ELF-1 (cell line): ENCODE measurements at regions not wholly inside any gene's neighbourhood (a gene's known extent, or its start where the extent isn't known, plus 50 kb on each side); places are given as distances from the start of the nearest gene placed in this dataset.

ENCODE experiments used
- DNase-seq: peaks from one replicate; pipeline ENCODE4 v3.0.0-alpha.2; 2016; ENCODE audit warnings: low read depth, low spot score

DNA sequence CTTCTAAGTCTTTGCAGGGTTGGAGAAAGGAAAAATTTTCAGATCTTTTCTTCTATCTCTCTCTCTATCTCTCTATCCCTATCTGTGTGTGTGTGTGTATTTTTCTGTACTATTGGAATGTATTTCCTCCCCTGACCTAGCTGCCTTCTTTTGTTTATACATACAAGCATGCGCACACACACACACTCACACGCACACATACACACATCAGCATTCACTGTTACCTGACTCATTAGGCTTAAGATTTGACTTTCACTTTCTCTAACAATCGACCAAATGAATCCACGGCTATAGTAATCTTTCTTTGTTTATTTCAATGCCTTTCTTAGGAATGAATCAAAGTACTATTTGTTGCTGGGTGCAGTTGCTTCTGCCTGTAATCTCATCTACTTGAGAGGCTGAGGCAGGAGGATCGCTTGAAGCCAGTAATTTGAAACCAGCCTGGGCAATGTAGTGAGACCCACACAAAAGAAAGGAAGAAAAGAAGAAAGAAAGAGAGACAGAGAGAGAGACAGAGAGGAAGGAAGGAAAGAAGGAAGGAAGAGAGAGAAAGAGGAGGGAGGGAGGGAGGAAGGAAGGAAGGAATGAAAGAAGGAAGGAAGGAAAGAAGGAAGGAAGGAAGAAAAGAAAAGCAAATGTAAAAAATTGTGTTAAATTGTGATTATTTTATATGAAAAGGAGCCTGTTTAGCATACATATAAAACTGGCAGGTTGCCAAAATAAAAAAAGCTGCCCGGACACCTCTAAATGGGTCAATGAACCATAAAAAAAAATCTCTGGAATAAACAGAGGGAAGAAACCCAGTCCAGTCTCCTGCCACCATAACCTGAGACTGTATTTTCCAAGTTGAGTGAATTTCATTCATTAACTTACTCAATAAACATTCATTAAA lies 206.8 kb downstream of the ZNF326 start:
- DNase-seq = no peak

DNA sequence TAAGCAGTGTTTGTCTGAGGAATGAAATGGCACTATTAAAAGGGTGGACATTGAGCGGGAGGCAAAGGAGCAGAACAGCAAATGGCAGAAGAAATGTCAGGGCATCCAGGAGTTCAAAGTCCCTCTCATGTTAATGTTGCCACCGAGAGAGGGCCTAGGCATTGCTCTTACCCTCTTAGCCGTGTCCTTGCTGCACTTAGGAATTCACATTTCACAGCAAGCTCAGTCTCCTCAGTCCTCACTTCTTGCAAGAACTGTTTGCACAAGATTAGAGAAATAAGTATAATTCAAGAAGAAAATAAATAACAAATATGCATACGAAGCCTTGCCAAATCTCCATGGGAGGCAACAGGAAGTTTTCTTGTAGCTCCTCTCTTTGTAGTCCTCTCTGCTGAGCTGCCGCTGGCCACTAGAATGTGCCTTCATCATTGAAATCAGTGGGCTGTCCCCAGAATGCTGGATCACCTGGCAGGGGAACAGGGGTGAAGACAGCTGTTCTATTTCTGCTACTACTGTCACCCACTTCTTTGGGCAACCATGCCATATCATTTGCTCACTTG lies 205.8 kb downstream of the ZNF326 start:
- DNase-seq = no peak

DNA sequence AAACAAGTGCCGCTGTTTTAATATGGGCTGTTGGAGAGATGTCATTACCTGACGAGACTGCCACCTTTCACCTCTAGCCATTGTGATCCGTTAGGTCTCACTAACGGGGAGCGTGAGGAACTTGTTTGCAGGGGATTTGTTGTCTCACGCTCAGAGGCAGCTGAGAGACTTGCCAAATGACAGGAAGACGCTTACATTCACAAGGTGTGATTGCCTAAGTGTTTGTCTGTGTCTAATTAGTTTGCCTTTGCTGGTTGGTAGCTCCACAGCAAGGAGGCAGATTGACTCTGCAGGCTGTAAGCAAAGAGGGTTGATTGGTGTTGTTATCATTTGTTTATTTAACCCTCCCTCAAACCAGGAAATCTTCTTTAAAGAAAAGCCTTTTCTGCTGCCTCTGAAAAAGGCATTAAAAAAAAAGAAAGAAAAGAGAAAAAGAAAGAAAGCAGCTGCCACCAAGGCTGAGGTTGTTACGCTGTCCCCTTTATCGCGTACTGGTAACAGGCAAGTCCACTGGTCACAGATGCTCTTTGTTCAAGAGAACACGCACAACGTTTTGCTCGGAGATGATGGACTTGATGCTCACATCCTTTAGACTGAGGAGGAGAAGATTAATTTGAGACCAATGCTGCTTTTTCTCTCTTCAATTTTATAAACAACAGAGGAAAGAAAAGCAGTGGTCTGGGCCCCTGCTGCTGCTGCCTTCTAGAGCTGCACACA lies 203.9 kb downstream of the ZNF326 start:
- DNase-seq = peak; percentile 30

DNA sequence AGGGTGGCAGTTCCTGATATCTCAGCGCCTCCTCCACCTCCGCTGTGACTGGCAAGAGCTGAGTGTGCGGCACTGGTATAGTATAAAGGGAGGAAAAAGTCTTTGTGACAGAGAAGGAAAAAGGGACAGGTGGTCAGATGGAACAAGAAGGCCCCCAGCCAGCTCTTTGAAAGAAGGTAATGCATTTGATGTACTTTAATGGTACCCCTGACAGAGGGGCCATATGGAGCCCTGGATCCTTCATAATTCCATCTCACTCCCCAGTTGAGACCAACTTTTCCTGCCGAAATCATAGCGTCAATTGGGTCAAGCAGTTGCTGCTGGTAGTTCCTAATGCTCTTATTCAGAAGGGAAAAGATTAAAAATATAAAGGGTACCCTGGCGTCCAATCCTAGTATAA lies 198.2 kb downstream of the ZNF326 start:
- no peak for DNase-seq

DNA sequence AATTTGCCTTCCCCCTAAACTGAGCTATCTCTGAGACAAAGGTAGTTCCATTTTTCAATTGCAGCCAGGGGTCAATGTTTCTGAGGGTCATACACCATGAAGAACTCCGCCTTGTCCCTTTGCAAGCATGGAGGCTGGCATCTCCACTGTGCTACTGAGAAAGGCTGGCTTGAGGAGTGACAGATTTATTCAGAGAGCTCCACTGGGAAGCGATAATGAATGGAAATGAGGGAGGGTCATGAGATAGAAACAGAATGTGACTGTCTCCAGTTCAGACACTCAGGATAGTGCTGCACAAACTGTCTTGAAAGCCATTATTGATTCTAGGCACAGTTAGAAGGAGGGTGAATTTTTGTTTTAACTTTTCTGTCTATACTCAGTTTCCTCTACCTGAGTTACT lies 197.5 kb downstream of the ZNF326 start:
- DNase-seq = no peak

DNA sequence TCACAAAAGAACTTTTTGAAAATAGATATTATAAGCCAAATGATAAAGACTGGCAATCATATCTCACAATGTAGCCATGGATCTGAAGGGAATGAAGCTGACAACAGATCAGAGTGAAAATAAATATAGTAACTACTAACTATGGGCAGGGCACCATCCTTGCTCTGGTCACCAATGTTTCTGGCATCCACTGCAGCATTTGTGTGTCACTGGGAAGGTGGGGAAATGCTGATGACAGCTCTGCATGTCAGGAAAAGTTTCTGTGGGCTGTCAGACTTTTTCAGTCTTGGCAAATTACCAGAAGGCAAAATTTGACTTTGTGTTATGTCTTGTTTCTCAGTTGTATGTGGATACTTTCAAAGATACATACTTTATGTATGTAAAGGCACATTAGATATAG lies 195.6 kb downstream of the ZNF326 start:
- DNase-seq = no peak

DNA sequence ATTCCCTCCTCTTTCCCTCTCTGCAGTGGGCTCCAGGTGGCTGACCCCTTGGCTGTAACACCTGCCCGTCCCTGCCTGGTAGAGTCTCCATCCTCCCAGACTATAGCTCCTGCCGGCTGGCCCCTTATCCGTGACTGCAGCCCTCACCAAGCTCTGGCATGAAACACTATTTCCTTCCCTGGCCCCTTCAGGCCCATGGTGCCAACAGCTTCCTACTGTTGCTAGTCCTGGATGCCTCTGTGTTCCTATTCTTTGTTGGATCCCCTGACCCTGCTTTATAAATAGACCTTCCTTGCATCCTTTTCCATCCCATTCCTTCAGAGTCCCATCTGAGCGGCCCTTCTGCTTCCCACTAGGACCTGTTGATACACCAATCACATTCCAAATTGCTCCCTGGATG lies 195.0 kb downstream of the ZNF326 start:
- no peak for DNase-seq

DNA sequence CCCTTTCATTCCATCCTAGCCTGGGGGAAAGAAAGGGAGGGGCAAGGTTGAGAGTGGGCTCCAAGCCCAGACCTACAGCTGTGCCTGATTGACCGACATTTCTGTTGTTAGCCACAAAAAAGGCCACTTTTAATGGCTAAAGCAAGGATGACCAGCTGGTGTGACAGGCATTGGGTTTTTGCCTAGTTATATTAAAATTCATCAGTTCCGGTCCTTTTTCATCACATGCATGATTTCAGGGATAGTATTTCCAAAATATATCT lies 192.3 kb downstream of the ZNF326 start:
- DNase-seq = peak; percentile 68

DNA sequence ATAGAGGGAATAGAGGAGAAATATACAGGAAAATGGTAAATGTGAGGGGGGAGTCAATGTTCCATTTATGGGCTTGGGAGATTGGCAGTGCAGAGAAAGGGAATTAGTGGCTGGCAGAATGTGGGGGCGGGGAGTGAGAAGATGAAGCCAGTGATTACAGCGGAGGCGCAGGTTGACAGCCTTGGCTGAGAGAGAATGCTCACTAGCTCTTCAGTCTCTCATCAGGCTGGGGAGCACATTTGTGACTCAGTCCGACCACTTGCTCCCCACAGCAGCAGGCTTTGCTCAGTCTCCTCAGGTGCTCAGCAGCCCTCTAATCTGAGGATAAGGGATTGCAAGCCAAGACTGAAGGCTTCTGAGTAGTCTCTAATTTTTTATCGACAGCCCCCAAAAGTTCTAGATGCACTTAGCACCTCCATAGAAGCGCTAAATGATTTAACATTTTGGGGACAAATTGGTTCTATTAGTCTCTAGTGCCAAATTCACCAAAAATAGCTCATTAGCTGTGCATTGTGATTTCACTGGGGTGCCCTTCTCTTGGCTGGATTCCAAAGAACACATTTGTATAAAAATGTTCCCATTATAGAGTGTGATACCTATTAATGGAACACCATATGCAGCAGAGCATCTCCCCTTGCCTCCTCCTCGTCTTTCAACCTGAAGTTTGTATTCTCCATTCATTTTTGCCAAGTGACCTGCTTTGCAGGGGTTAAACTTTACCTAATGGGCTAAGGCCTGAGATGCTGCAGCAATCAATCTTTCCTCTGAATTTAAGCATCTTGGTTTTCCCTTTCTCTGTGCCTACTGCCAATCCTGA lies 191.8 kb downstream of the ZNF326 start:
- no peak for DNase-seq

DNA sequence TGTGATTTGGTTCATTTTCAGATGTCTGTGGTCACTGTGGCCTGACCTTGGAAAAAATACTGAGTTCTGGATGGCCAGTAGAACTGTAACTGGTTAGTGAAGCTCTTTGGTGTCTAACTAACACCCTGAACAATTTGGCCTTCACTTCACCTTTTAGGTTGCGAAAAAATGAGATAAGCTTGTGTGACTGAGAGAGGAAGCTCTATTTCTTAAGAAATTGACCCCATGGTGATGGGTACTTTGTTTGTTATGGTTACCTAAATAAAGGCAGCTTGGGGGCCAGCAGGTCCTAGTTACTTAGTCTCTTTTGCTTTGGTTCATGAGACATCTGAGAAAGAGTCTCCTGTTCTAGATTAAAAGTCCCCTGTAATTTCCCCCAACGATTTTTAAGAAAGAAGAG lies 181.6 kb downstream of the ZNF326 start:
- no peak for DNase-seq

DNA sequence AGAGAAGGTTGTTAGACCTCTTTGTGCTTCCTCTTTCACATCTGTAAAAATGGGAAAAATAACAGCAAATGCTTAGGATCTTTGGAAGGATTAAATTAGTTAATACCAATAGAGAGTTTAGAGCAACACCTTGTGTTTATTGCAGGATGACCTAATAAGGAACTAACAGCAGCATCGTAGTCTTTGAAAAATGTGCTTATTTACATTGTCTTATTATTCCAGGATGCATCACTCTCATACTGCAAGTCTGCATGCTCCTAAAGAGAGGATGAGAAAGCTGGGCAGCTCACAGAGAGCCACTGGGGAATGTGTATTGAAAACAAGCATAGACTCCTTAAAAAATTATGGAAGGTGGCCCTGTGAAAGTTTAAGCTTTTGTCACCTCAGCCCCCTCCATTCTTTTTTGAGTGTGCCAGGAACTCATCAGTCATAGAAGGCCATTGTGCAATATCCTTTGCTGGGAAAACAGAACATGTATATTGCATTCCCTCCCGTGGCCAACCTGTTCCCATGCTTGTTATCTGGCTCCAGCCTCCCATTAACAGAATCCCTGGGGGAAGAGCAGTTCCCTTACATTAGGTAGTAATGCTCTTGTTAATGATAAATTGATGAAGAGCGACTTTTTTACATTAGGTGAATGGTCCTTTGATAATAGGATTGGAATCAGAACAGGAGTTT lies 180.7 kb downstream of the ZNF326 start:
- DNase-seq = no peak

DNA sequence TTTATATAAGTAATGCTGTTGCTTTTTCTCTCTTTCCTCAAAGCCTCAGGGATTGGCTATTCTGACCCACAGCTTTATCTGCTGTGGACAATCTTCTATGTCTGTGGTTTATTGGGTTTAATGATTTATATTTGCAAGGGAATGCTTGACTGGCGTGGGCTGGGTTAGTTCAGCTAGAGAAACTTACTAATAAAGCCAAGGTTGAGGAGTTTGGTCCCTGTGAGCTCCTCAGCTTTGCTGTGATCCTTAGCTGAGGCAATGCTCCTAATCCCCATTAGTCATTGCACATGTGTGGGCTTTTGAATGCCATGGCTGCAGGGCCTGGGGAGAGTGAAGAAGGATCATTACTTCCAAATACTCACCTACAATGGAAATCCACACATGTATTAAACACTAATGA lies 179.3 kb downstream of the ZNF326 start:
- no peak for DNase-seq

DNA sequence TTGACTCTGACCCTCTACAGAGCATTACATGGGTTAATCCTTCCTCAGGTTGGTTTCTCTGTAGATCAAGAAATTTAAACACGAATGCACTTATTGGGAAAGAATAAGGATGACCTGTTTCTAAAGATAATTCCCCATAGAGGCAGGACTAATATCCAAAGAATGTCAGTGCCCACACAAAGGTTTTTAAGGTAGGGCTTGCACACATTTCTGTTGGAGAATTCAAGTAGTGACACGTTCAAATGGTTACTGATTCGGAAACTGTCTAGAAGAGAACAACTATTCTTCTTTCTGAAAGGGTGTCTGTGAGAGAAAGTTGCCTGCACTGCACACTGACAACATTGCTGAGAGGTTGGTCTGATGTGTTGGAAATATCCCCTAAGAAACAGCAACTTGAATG lies 167.3 kb downstream of the ZNF326 start:
- DNase-seq = no peak

DNA sequence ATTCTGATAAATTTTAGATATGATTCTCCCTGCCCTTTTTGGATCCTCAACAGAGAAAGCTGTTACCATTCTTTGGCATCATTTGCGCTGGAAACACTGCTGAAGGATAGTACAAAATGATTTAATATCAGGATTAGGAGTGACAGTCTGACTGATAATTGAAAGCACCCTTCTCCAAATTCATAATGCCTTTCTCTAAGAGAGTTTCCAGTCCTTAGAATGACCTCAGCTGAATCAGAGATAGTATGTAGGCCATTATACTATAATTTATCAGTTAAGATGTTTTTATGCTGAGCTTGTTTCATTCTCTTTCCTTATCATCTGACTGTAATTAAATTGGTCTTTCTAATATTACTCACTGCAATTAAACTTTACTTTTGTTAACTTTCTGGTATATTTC lies 166.7 kb downstream of the ZNF326 start:
- no peak for DNase-seq

DNA sequence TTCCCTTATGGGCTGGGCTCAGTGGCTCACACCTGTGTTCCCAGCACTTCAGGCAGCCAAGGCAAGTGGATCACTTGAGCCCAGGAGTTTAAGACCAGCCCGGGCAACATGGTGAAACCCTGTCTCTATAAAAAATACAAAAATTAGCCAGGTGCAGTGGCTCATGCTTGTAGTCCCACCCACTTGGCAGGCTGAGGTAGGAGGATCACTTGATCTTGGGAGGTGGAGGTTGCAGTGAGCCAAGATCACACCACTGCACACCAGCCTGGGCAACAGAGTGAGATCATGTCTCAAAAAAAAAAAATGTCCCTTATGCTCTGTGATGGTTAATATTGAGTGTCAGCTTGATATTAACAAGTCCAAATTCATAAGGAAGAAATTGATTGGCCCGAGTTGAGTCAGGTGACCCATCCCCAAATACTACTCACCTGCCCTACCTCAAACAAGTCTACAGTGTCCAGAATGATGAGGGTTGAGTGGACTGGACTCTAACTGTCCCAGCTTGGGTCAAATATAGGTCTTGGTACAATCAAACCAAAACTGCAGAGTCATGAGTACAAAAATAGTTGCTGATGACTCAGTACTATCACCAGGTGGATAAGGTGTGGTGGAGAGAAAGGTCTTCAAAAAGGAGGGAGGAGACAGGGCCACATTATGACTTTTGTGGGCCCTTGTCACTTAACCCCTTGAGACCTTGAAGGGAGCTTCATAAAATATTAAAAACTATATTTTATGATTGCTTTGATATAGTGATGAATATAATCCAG lies 161.0 kb downstream of the ZNF326 start:
- DNase-seq = no peak

DNA sequence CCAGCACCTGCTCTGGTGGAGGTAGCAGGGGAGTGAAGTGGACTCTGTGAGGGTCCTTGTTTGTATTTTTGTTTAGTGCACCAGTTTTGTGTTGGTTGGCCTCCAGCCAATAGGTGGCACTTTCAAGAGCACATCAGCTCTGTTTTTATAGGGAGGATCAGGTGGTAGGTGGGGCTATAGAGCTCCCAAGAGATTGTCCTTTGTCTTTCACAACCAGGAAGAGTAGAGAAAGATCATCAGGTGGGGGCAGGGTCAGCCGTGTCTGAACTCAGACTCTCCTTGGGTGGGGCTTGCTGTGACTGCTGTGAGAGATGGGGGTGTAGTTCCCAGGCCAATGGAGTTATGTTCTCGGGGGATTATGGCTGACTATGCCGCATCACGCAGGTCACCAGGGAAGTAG lies 159.8 kb downstream of the ZNF326 start:
- no peak for DNase-seq

DNA sequence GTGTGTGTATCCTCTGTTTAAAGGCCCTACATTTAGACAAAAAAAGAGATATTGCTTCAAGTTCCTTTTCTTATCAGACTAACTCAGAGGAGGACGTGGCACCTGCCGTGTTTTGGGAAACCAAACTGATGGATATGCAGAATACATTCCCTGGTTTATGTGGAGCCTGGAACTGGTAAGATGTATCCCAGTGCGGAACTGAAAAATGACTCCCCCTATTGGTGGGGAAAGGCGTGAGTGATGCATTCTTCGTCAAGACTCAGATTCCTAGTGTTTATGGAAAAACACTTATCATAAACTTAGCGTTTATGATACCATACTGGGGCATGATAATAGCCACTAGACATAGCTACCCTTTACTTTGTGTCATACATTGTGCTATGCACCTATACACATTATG lies 154.2 kb downstream of the ZNF326 start:
- no peak for DNase-seq

DNA sequence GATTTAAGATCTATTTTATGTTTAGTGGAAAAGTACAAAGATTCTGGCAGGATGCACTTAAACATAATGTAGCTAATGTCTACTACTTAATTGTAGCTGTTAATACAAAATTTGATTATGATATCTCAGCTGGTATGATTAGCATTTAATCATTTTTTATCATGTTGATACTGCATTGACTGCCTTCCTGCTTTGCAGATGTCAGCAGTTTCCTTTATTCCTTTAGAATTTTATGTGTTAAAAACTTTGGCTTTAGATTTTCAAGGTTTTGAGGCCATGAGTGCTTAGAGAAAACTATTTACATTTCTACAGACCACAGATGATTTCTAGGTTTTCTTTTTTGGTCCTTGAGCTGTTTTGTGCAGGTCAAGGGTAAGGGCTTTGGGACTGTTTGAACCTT lies 152.2 kb downstream of the ZNF326 start:
- no peak for DNase-seq

DNA sequence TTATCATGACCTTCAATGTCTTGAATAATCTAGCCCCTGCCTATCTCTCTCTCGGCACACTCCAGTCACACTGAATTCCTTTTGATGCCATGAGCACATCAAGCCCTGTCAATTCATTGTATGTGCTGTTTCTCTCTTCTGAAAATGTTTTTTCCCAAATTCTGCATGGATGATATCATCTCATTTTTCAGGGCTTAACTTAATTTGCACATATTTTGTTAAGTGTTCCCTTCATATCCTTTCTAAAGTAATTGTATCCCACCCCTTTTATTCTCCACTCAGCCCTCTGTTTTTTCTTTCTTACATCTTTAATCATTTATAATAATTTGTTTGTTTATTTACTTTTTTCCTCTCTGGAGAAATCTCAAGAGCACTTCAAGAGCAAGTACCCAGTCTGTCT lies 149.9 kb downstream of the ZNF326 start:
- no peak for DNase-seq

DNA sequence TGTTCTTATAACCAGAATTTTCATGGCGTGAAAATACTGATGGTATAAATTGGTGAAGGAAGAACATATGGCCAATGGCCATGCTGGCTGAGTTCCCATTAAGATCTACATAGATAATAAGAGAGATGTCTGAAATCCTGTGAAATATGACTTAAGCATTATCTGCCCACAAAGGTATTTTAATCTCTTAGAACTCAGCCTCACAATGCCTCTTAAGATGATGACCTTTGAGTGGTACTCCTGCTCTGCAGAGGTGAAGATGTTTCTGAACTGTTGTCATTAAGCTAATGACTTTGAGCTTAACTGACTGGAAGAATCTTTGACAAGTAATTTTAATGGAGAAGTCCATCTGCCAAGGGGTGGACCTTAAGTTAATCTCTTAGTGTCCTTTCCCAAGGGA lies 148.7 kb downstream of the ZNF326 start:
- no peak for DNase-seq

DNA sequence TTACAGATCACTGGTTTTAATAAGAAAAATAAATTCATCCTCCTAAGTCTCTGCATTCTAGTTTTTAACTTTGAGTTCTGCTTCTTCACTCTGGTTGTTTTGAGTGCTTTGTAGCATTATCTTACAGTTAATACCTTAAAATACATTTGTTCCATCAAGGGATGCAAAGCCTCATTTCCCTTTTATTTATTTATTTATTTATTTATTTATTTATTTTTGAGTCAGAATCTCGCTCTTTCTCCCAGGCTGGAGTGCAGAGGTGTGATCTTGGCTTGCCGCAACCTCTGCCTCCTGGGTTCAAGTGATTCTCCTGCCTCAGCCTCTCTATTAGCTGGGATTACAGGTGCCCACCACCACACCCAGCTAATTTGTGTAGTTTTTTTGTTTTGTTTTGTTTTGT lies 147.8 kb downstream of the ZNF326 start:
- DNase-seq = no peak
